AG09309 (cell line): ENCODE measurements at regions not wholly inside any gene's neighbourhood (a gene's known extent, or its start where the extent isn't known, plus 50 kb on each side); places are given as distances from the start of the nearest gene placed in this dataset.
"Not testable (repeated sequence)": the region's sequence is repeated elsewhere in the genome, so short reads cannot be mapped to it uniquely, and the experiment has no call there.

Experiments used
- DNase-seq: peaks from one replicate; pipeline ENCODE4 v3.0.0-alpha.2; 2010; ENCODE audit warnings: low read depth
- H3K4me3 ChIP-seq: 2 replicates; pipeline ENCODE4 v1.5.1; 2011; ENCODE audit warnings: mild to moderate bottlenecking, low read depth, low read length, moderate library complexity; ENCODE audit not compliant: control insufficient read depth
- TF ChIP-seq, protein P1 (sequence below): IDR thresholded peaks from 2 replicates; pipeline ENCODE4 v1.5.1; 2011; ENCODE audit warnings: mild to moderate bottlenecking, low read depth, low read length, inconsistent platforms; ENCODE audit not compliant: insufficient read depth, control insufficient read depth; ENCODE audit errors: missing control alignments

DNA sequence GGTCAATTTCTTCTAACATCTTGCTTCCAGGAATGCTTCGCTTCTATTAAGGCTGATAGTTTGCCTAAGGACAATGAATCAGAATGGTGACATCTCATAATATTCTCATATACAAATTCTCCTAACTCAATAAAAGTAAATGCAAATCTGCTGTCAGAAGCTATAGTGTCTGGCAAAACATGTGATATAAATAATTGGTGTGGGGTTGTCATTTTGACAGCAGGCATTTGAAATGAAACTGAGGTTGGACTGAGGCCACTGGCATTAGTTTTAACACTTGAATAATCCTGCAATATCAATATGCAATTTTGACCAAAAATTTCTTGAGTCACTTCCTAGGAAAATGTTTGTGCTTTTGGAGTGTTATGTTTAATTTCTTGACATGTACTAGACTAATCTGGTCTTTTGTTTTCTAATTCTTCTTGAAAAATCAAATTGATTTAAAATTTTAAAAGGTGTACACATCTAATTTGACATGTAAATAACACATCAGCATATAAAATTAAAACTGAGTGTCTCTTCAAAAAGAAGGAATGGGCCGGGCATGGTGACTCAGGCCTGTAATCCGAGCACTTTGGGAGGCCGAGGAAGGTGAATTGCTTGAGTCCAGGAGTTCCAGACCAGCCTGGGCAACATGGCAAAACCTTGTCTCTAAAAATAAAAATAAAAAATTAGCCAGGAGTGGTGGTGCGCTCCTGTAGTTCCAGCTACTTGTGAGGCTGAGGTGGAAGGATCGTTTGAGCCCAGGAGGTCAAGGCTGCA lies 92.3 kb upstream of the BTG1 start:
- TF ChIP-seq, protein P1, sequence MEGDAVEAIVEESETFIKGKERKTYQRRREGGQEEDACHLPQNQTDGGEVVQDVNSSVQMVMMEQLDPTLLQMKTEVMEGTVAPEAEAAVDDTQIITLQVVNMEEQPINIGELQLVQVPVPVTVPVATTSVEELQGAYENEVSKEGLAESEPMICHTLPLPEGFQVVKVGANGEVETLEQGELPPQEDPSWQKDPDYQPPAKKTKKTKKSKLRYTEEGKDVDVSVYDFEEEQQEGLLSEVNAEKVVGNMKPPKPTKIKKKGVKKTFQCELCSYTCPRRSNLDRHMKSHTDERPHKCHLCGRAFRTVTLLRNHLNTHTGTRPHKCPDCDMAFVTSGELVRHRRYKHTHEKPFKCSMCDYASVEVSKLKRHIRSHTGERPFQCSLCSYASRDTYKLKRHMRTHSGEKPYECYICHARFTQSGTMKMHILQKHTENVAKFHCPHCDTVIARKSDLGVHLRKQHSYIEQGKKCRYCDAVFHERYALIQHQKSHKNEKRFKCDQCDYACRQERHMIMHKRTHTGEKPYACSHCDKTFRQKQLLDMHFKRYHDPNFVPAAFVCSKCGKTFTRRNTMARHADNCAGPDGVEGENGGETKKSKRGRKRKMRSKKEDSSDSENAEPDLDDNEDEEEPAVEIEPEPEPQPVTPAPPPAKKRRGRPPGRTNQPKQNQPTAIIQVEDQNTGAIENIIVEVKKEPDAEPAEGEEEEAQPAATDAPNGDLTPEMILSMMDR = no peak
- no peak overlapping the region for H3K4me3 ChIP-seq
- no peak for DNase-seq

DNA sequence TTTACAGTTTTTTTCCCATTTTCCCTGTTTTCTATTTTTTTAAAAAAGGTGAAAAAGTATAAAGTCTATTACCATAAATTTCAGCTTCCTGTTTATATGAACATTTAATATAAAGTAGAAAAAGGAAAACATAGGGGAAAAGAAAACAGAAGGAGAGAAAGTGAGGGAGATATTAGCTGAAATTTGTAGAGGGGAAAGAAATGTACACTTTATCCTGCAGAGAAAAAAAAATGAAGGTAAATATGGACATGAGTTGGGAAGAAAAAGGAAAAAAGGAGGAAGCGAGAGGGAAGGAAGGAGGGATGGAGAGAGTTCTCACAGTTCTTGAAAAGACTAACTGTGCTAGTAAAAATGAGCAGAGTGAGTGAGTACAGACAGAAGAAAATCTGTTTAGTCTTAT lies 91.6 kb upstream of the BTG1 start:
- TF ChIP-seq, protein P1 = no peak
- no peak for DNase-seq
- no peak overlapping the region for H3K4me3 ChIP-seq

DNA sequence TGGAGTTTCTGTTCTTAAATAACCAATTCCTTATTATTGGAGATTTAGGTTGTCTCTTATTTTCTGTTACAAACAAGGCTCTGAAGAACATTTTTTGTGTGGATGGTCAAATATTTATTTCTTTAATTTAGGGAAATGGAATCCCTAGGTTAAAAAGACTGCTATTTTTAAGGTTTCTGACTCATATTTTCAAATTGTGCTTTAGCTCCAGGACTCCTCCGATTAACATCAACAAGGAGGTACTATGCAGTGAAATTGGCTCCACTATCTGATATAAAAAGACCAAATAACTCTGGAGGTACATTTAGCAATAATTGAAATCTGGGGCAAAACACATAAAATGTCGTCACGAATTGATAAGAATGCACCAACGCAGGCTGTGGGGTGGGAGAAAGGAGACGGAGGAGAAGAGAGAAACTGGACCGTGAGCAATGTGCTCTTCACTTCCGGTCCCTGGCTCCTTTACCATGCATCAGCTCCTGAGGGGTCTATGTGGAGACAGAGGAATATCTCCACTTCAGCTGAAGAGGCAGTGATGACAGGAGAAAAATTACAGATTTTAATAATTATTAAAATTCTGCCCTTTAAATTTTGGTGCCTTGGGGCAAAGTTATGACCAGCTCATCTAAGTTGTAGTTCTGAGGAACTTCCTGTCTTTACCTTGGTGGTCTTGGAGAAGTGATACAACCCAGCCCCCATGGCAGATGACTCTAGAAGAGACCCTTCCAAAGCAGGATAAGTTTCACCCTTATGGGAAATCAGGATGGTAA lies 90.2 kb upstream of the BTG1 start:
- TF ChIP-seq, protein P1 = no peak
- H3K4me3 ChIP-seq = no peak overlapping the region
- DNase-seq = no peak

DNA sequence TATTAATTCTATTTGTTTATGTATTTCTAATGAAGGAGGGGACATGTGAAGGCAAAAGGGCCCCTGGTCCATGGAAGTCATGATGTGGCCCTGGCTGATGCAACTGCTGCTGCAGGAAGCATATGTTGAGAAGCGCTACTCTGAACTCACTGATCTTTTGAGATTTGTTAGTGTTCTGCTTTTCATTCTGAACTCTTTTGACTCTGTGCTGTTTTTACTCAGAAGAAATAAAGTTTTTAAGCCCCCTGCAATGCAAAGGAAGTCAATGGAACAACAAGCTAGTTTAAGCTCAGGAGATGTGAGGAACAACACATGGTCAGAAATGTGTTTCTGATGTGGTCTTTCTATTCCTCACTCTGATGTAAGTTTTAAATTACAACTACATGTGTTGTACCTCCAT lies 88.9 kb upstream of the BTG1 start:
- DNase-seq = no peak
- TF ChIP-seq, protein P1 = no peak
- no peak overlapping the region for H3K4me3 ChIP-seq

DNA sequence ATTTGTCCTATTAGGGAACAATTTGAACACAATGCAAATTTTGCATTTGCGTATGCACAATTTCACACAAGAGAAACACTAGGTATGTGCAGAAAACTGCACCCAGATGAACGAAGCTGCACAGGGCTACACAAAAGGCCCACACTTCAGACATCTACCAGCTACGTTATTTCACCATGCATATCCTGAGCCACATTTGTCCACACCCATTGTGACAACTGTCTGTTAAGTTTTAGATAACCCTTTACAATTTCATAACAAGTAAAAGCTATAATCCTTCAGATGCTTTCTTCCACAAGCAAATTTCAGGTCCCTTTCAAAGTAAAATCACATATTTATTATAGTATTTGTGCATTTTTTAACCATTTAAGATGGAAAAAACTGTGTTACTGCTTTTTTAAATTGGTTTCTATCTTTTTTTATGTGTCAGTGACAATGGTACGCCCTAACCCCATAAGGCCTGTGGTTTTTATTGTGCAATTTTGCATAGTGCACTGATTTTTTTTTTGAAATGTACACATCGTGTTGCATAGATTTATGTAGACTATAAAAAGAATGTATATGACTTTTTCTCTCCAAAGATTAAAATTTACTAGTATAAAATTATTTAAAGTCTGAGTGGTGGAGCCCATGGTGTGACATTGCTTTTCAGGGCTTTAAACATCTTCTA lies 87.8 kb upstream of the BTG1 start:
- DNase-seq = no peak
- TF ChIP-seq, protein P1 = no peak
- no peak overlapping the region for H3K4me3 ChIP-seq

DNA sequence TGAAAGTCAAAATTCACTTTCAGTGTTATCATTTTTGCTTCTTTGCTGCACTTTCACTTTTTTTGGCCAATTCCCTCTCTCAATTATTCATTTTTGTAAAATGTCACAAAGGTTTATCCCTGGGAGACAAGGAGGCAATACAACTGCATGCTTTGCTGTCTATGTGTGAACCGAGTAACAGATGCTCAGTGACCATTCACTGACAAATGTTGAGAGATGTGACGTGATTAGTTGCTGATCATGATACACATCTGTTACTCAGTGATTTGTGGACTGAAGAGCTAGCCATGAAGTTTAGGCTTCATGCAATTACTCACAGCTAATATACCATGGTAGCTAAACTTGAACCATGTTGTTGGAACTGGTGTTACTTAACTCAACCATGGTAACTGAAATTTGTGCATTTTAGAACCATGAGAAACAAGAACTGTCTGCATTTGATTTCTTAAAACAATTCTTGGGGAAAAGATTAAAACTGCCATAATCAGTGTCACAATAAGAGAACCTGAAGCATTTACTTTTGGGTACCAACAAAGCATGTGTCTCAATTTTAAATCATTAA lies 86.8 kb upstream of the BTG1 start:
- not testable (repeated sequence) for DNase-seq, H3K4me3 ChIP-seq

DNA sequence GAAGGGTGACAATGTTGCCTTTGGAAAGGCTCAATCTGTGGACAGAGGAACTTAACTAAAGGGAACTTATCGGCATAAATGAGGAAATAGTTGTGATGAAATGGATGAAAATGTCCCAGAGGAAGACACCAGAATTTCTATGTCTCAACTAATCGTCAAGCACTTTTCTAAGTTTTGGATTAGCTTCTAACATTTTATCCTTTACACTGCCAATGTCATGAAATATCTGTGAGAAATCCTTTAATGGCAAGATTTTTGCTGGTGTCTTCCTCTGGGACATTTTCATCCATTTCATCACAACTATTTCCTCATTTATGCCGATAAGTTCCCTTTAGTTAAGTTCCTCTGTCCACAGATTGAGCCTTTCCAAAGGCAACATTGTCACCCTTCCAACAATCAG lies 86.3 kb upstream of the BTG1 start:
- not testable (repeated sequence) for DNase-seq, H3K4me3 ChIP-seq

DNA sequence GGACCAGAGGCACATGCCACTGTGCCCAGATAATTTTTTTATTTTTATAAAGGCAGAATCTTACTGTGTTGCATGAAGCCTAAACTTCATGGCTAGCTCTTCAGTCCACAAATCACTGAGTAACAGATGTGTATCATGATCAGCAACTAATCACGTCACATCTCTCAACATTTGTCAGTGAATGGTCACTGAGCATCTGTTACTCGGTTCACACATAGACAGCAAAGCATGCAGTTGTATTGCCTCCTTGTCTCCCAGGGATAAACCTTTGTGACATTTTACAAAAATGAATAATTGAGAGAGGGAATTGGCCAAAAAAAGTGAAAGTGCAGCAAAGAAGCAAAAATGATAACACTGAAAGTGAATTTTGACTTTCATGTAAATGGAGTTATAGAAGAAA lies 85.9 kb upstream of the BTG1 start:
- not testable (repeated sequence) for DNase-seq, H3K4me3 ChIP-seq
